ENCODE measurements at regions not wholly inside any gene's neighbourhood (a gene's known extent, or its start where the extent isn't known, plus 50 kb on each side); places are given as distances from the start of the nearest gene placed in this dataset.

DNA sequence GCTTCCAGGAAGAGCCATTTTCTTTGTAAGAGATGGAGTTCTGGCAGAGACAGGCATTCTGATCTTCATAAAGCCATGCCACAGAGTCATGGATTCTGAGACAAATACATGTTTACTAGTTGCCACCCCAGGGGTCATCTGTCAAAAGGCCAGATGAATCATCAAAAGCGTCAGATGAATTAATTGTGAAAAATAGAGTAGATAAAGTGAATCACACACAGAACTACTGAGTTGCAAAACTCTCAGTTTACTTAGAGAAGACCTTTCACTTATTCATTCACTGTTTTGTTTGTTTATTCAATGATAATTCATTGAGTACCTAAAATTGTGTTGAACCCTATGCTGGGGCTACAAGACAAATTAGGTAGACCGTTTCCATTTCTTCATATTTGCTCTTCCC is 157.7 kb upstream of the SERPINE2 start:
- no peak overlapping the region for H2AK5ac ChIP-seq (ENCODE audit: low read depth, low read length)
- H3K36me3 ChIP-seq (ENCODE audit: control insufficient read depth in 2 of 4, insufficient read depth in 4 of 4, low read length in 3 of 4) = no peaks in the 10 kb centered on the region
- H3K4me2 ChIP-seq (ENCODE audit: insufficient read depth in 1 of 2, low read depth in 2 of 2, low read length in 2 of 2) = no peak overlapping the region
- no peak overlapping the region for H3K4me3 ChIP-seq (ENCODE audit: extremely low read depth in 1 of 4, insufficient read depth in 2 of 4, low read depth in 3 of 4, low read length in 4 of 4)
- H3K56ac ChIP-seq (replicated peaks; ENCODE audit: insufficient read length, low read depth, low read length) = no peak overlapping the region
- H4K8ac ChIP-seq (ENCODE audit: extremely low read depth, insufficient read depth, low read length) = no peak overlapping the region
- no peak overlapping the region for H2BK5ac ChIP-seq (ENCODE audit: low read depth, low read length)
- peaks cover 4 to 11% of the 10 kb centered on the region in 2 experiments; a peak in 2 of 4 replicates for H3K9me3 ChIP-seq (ENCODE audit: insufficient read depth in 2 of 2, low read depth in 1 of 2, low read length in 1 of 2)
- FAIRE-seq (no peak), DNase-seq (ENCODE audit: low read depth in 1 of 2, low spot score in 2 of 2) (no peak)
- H3K4ac ChIP-seq (replicated peaks; ENCODE audit: insufficient read length, low read depth, low read length) = no peak overlapping the region
- ChIA-PET POLR2A (ENCODE audit: partially characterized antibody) (no interaction called here), CTCF (ENCODE audit: partially characterized antibody) (no interaction called here)
- H4K91ac ChIP-seq (replicated peaks; ENCODE audit: insufficient read length, low read length) = no peak overlapping the region
- peaks cover 0 to 1% (median 0%) of the 10 kb centered on the region in 4 experiments; a peak in 1 of 7 replicates for H3K27me3 ChIP-seq (replicated peaks in 1 of 4; ENCODE audit: control insufficient read depth in 3 of 4, extremely low read depth in 1 of 4, insufficient read depth in 3 of 4, low read length in 3 of 4)
- WGBS, 2 experiments (ENCODE audit: extremely low coverage in 1 of 2, insufficient coverage in 1 of 2, insufficient read length in 1 of 2, insufficient replicate concordance in 2 of 2, low coverage in 1 of 2, low lambda C conversion rate in 2 of 2, missing lambda C conversion rate in 1 of 2) = 93% methylated on average over 2 of the region's 2 CpGs; no CpG with 5 or more reads in 1 of the 2 experiments
- no peaks in the 10 kb centered on the region for H3K79me2 ChIP-seq (ENCODE audit: control insufficient read depth in 1 of 2, insufficient read depth in 2 of 2, low read length in 2 of 2)
- H3K9ac ChIP-seq (replicated peaks in 1 of 4; ENCODE audit: extremely low read depth in 1 of 4, low read depth in 3 of 4, low read length in 3 of 4) = no peak overlapping the region
- H2AFZ ChIP-seq (ENCODE audit: low read length) = no peak overlapping the region
- no peak overlapping the region for H3K18ac ChIP-seq (ENCODE audit: extremely low read depth, low read length)
- no peak overlapping the region for H2BK12ac ChIP-seq (ENCODE audit: low read depth, low read length)
- H3K23ac ChIP-seq (ENCODE audit: insufficient read length) = no peak overlapping the region
- H3K23me2 ChIP-seq (ENCODE audit: low read depth, low read length) = no peaks in the 10 kb centered on the region
- H2BK20ac ChIP-seq (ENCODE audit: low read length) = no peak overlapping the region
- no peak overlapping the region for H3K14ac ChIP-seq (ENCODE audit: insufficient read length)
- H2BK120ac ChIP-seq (replicated peaks; ENCODE audit: low read depth, low read length) = no peak overlapping the region
- no peak overlapping the region for H2BK15ac ChIP-seq (ENCODE audit: low read length)
- no peak overlapping the region for H4K5ac ChIP-seq (ENCODE audit: insufficient read length, low read depth, low read length)
- no peak overlapping the region for H3K27ac ChIP-seq (ENCODE audit: low read depth, low read length)
- no peaks in the 10 kb centered on the region for H3K79me1 ChIP-seq (ENCODE audit: low read depth, low read length)
- H3K4me1 ChIP-seq (replicated peaks in 1 of 4; ENCODE audit: control insufficient read depth in 3 of 4, insufficient read depth in 4 of 4, low read length in 3 of 4) = no peaks in the 10 kb centered on the region
- H4K20me1 ChIP-seq (replicated peaks in 1 of 2; ENCODE audit: control insufficient read depth in 1 of 2, insufficient read depth in 2 of 2, low read length in 2 of 2) = no peaks in the 10 kb centered on the region
- TF ChIP-seq JUN (IDR thresholded peaks at IDR 0.05; ENCODE audit: low read depth, low read length) (no peak), HDAC2 (IDR thresholded peaks at IDR 0.05; ENCODE audit: borderline replicate concordance in 1 of 2, low read depth in 2 of 2, low read length in 2 of 2) (no peak), CREB1 (IDR thresholded peaks at IDR 0.05) (no peak), JUND (IDR thresholded peaks at IDR 0.05; ENCODE audit: low read length) (no peak), GTF2F1 (IDR thresholded peaks at IDR 0.05; ENCODE audit: borderline replicate concordance, low read depth, low read length) (no peak), BCL11A (IDR thresholded peaks at IDR 0.05; ENCODE audit: low read depth in 2 of 2, low read length in 2 of 2) (no peak), KDM5A (IDR thresholded peaks at IDR 0.05; ENCODE audit: low read length) (no peak), MAFK (IDR thresholded peaks at IDR 0.05; ENCODE audit: low read depth, low read length) (no peak), CBX8 (IDR thresholded peaks at IDR 0.05; ENCODE audit: borderline replicate concordance, low read depth, low read length) (no peak), TEAD4 (IDR thresholded peaks at IDR 0.05; ENCODE audit: low read depth, low read length) (no peak), SP2 (IDR thresholded peaks at IDR 0.05; ENCODE audit: low read length) (no peak), FOSL1 (IDR thresholded peaks at IDR 0.05; ENCODE audit: insufficient read depth, low read depth, low read length) (no peak), SAP30 (IDR thresholded peaks at IDR 0.05; ENCODE audit: insufficient read depth, insufficient replicate concordance, low read length) (no peak), TBP (IDR thresholded peaks at IDR 0.05; ENCODE audit: low read depth, low read length) (no peak)
- TF ChIP-seq, protein P1, sequence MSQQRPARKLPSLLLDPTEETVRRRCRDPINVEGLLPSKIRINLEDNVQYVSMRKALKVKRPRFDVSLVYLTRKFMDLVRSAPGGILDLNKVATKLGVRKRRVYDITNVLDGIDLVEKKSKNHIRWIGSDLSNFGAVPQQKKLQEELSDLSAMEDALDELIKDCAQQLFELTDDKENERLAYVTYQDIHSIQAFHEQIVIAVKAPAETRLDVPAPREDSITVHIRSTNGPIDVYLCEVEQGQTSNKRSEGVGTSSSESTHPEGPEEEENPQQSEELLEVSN (IDR thresholded peaks at IDR 0.05) = no peak
